ELR (cell line): ENCODE measurements at regions not wholly inside any gene's neighbourhood (a gene's known extent, or its start where the extent isn't known, plus 50 kb on each side); places are given as distances from the start of the nearest gene placed in this dataset.
A peak's percentile ranks its signal among the peaks of the same experiment; 100 is the strongest.

ENCODE experiments used
- DNase-seq: peaks from one replicate; pipeline ENCODE4 v3.0.0-alpha.2; 2015; ENCODE audit warnings: low read depth

- DNase-seq, result peak; percentile 10
These were observed 90.5 kb upstream of the PLXNA4 start for GRCh38 chr7:132666774-132667172.

- peak; percentile 50 for DNase-seq
These were observed 90.0 kb upstream of the PLXNA4 start for GRCh38 chr7:132666071-132666773.

- DNase-seq, result peak; percentile 43
These were observed 80.8 kb upstream of the PLXNA4 start for GRCh38 chr7:132656846-132657776.

GRCh38 chr7:132656341-132656740 lies 80.1 kb upstream of the PLXNA4 start:
- no peak for DNase-seq

- DNase-seq, result peak; percentile 30
These were observed 79.0 kb upstream of the PLXNA4 start for GRCh38 chr7:132655131-132655727.

GRCh38 chr7:132654150-132654549 lies 77.9 kb upstream of the PLXNA4 start:
- peak; percentile 27 for DNase-seq

GRCh38 chr7:132653366-132653930 lies 77.2 kb upstream of the PLXNA4 start:
- no peak for DNase-seq

GRCh38 chr7:132652507-132652906 lies 76.2 kb upstream of the PLXNA4 start:
- no peak for DNase-seq

GRCh38 chr7:132650498-132650897 lies 74.2 kb upstream of the PLXNA4 start:
- DNase-seq, result peak; percentile 91

GRCh38 chr7:132647311-132647710 lies 71.0 kb upstream of the PLXNA4 start:
- DNase-seq, result no peak

GRCh38 chr7:132646052-132646451 lies 69.8 kb upstream of the PLXNA4 start:
- DNase-seq, result peak; percentile 7

- no peak for DNase-seq
These were observed 67.0 kb upstream of the PLXNA4 start for GRCh38 chr7:132643302-132643701.

GRCh38 chr7:132641238-132641637 lies 65.0 kb upstream of the PLXNA4 start:
- no peak for DNase-seq

GRCh38 chr7:132639983-132640382 lies 63.7 kb upstream of the PLXNA4 start:
- DNase-seq, result no peak

GRCh38 chr7:132638000-132638399 lies 61.7 kb upstream of the PLXNA4 start:
- no peak for DNase-seq

- no peak for DNase-seq
These were observed 60.3 kb upstream of the PLXNA4 start for GRCh38 chr7:132636581-132636980.

- DNase-seq, result no peak
These were observed 58.9 kb upstream of the PLXNA4 start for GRCh38 chr7:132635127-132635526.

- no peak for DNase-seq
These were observed 54.6 kb upstream of the PLXNA4 start for GRCh38 chr7:132630834-132631233.
